ENCODE measurements at regions not wholly inside any gene's neighbourhood (a gene's known extent, or its start where the extent isn't known, plus 50 kb on each side); places are given as distances from the start of the nearest gene placed in this dataset.

- POLR2A ChIA-PET: no interaction called here
- CTCF ChIA-PET: no interaction called here
Observed at GRCh38 chr2:184004948-184005672, 593.2 kb upstream of the ZNF804A start.

DNA sequence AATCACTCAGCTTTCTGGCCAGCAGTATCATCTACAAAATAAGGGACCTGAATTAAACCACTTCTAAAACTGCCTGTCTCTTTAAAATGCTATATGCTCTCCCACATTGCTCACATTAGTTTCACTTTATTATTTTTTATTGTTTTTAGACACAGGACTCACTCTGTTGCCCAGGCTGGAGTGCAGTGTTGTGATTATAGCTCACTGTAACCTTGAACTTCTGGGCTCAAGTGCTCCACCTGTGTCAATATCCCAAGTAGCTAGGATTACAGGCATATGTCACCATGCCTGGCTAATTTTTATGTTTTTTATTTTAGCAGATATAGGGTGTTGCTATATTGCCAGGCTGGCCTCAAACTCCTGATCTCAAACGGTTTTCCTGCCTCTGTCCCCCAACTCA, 591.3 kb upstream of the ZNF804A start:
- TF ChIP-seq, protein P1, sequence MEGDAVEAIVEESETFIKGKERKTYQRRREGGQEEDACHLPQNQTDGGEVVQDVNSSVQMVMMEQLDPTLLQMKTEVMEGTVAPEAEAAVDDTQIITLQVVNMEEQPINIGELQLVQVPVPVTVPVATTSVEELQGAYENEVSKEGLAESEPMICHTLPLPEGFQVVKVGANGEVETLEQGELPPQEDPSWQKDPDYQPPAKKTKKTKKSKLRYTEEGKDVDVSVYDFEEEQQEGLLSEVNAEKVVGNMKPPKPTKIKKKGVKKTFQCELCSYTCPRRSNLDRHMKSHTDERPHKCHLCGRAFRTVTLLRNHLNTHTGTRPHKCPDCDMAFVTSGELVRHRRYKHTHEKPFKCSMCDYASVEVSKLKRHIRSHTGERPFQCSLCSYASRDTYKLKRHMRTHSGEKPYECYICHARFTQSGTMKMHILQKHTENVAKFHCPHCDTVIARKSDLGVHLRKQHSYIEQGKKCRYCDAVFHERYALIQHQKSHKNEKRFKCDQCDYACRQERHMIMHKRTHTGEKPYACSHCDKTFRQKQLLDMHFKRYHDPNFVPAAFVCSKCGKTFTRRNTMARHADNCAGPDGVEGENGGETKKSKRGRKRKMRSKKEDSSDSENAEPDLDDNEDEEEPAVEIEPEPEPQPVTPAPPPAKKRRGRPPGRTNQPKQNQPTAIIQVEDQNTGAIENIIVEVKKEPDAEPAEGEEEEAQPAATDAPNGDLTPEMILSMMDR (IDR thresholded peaks at IDR 0.05; ENCODE audit: insufficient read depth, low read depth, low read length): no peak
- ChIA-PET POLR2A (no interaction called here), CTCF (no interaction called here)
- no peak for DNase-seq (ENCODE audit: low read depth)
- Histone ChIP-seq H3K27me3 (ENCODE audit: control insufficient read depth, insufficient read depth, low read length) (no peaks in the 10 kb centered on the region), H3K36me3 (ENCODE audit: control insufficient read depth, insufficient read depth, low read length) (no peaks in the 10 kb centered on the region), H3K4me3 (ENCODE audit: low read depth, low read length) (no peak overlapping the region)

More at GRCh38 chr2:184004948-184005672, 593.2 kb upstream of the ZNF804A start:
- H3K36me3 ChIP-seq (ENCODE audit: control insufficient read depth, insufficient read depth, low read length): no peaks in the 10 kb centered on the region
- H3K27me3 ChIP-seq (ENCODE audit: control insufficient read depth, insufficient read depth, low read length): no peaks in the 10 kb centered on the region
- TF ChIP-seq, protein P1 (IDR thresholded peaks at IDR 0.05; ENCODE audit: insufficient read depth, low read depth, low read length): no peak
- H3K4me3 ChIP-seq (ENCODE audit: low read depth, low read length): no peak overlapping the region
- no peak for DNase-seq (ENCODE audit: low read depth)

GRCh38 chr2:184026961-184027360, 571.4 kb upstream of the ZNF804A start:
- H3K4me3 ChIP-seq (ENCODE audit: low read depth, low read length): no peak overlapping the region
- H3K36me3 ChIP-seq (ENCODE audit: control insufficient read depth, insufficient read depth, low read length): no peaks in the 10 kb centered on the region
- ChIA-PET POLR2A (no interaction called here), CTCF (no interaction called here)
- no peaks in the 10 kb centered on the region for H3K27me3 ChIP-seq (ENCODE audit: control insufficient read depth, insufficient read depth, low read length)
- TF ChIP-seq, protein P1 (IDR thresholded peaks at IDR 0.05; ENCODE audit: insufficient read depth, low read depth, low read length): no peak
- no peak for DNase-seq (ENCODE audit: low read depth)

- H3K27me3 ChIP-seq (ENCODE audit: control insufficient read depth, insufficient read depth, low read length): no peaks in the 10 kb centered on the region
- no peaks in the 10 kb centered on the region for H3K36me3 ChIP-seq (ENCODE audit: control insufficient read depth, insufficient read depth, low read length)
- ChIA-PET CTCF (no interaction called here), POLR2A (no interaction called here)
- TF ChIP-seq, protein P1 (IDR thresholded peaks at IDR 0.05; ENCODE audit: insufficient read depth, low read depth, low read length): no peak
- no peak for DNase-seq (ENCODE audit: low read depth)
- no peak overlapping the region for H3K4me3 ChIP-seq (ENCODE audit: low read depth, low read length)
Observed at GRCh38 chr2:184030245-184030644, 568.1 kb upstream of the ZNF804A start.

GRCh38 chr2:184030989-184031388, 567.3 kb upstream of the ZNF804A start:
- TF ChIP-seq, protein P1 (IDR thresholded peaks at IDR 0.05; ENCODE audit: insufficient read depth, low read depth, low read length): no peak
- POLR2A ChIA-PET: interaction anchor here (0.6 kb wide), 1 partner anchor 1686 kb away, joined by 3 read pairs; no protein-coding TSS in a partner anchor
- CTCF ChIA-PET: interaction anchor here (0.6 to 0.9 kb wide), 2 partner anchors 10 to 226 kb away, joined by 3 read pairs; no protein-coding TSS in a partner anchor
- Histone ChIP-seq H3K4me3 (ENCODE audit: low read depth, low read length) (no peak overlapping the region), H3K27me3 (ENCODE audit: control insufficient read depth, insufficient read depth, low read length) (no peaks in the 10 kb centered on the region), H3K36me3 (ENCODE audit: control insufficient read depth, insufficient read depth, low read length) (no peaks in the 10 kb centered on the region)
- DNase-seq (ENCODE audit: low read depth): no peak

All from BJ (cell line).